ENCODE measurements at regions not wholly inside any gene's neighbourhood (a gene's known extent, or its start where the extent isn't known, plus 50 kb on each side); places are given as distances from the start of the nearest gene placed in this dataset.

GRCh38 chr16:85187002-85187401, 74.7 kb upstream of the CIBAR2 start:
- TF ChIP-seq, protein P1, sequence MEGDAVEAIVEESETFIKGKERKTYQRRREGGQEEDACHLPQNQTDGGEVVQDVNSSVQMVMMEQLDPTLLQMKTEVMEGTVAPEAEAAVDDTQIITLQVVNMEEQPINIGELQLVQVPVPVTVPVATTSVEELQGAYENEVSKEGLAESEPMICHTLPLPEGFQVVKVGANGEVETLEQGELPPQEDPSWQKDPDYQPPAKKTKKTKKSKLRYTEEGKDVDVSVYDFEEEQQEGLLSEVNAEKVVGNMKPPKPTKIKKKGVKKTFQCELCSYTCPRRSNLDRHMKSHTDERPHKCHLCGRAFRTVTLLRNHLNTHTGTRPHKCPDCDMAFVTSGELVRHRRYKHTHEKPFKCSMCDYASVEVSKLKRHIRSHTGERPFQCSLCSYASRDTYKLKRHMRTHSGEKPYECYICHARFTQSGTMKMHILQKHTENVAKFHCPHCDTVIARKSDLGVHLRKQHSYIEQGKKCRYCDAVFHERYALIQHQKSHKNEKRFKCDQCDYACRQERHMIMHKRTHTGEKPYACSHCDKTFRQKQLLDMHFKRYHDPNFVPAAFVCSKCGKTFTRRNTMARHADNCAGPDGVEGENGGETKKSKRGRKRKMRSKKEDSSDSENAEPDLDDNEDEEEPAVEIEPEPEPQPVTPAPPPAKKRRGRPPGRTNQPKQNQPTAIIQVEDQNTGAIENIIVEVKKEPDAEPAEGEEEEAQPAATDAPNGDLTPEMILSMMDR (IDR thresholded peaks at IDR 0.05; ENCODE audit: poor library complexity) = no peak
- no peak for TF ChIP-seq EZH2 (IDR thresholded peaks at IDR 0.05; ENCODE audit: borderline replicate concordance)
- no peak for TF ChIP-seq EZH2phosphoT487 (IDR thresholded peaks at IDR 0.05; ENCODE audit: low read depth, severe bottlenecking, unreplicated experiment)

Data from hepatocyte (in vitro differentiated cells).